ENCODE measurements at regions not wholly inside any gene's neighbourhood (a gene's known extent, or its start where the extent isn't known, plus 50 kb on each side); places are given as distances from the start of the nearest gene placed in this dataset.

- Histone ChIP-seq H3K4me3 (no peak overlapping the region), H3K9me3 (no peaks in the 10 kb centered on the region), H3K27ac (no peak overlapping the region), H3K27me3 (no peaks in the 10 kb centered on the region), H3K36me3 (no peaks in the 10 kb centered on the region), H3K4me1 (peaks cover 4 to 6% (median 5%) of the 10 kb centered on the region in 4 donors)
- no peak for TF ChIP-seq CTCF (IDR thresholded peaks at IDR 0.05)
- TF ChIP-seq EP300 (IDR thresholded peaks at IDR 0.05) = no peak
- TF ChIP-seq POLR2A (IDR thresholded peaks at IDR 0.05) = no peak
- no peak for TF ChIP-seq POLR2AphosphoS5 (IDR thresholded peaks at IDR 0.05)
- 71 to 85% methylated on average over 2 to 13 of the region's 13 CpGs for WGBS, 2 donors
- ATAC-seq (ENCODE audit: low FRiP score in 2 of 2) (peak in 1 of 2 donors; percentile 27), DNase-seq (no peak)
These were observed 74.4 kb downstream of the SERPINA3 start for GRCh38 chr14:94686511-94687160.

- Histone ChIP-seq H3K27ac (no peak overlapping the region), H3K4me1 (peaks cover 4 to 6% (median 5%) of the 10 kb centered on the region in 4 donors), H3K36me3 (no peaks in the 10 kb centered on the region), H3K27me3 (no peaks in the 10 kb centered on the region), H3K4me3 (no peak overlapping the region), H3K9me3 (no peaks in the 10 kb centered on the region)
- ATAC-seq (ENCODE audit: low FRiP score in 2 of 2) = no peak
- no peak for DNase-seq
- TF ChIP-seq CTCF (IDR thresholded peaks at IDR 0.05) (no peak), POLR2AphosphoS5 (IDR thresholded peaks at IDR 0.05) (no peak)
- 82 to 85% methylated on average over 5 to 9 of the region's 9 CpGs for WGBS, 2 donors
These were observed 73.7 kb downstream of the SERPINA3 start for GRCh38 chr14:94685681-94686485.

- DNase-seq (no peak), ATAC-seq (ENCODE audit: low FRiP score in 2 of 2) (no peak)
- Histone ChIP-seq H3K36me3 (no peaks in the 10 kb centered on the region), H3K9me3 (no peaks in the 10 kb centered on the region), H3K27ac (no peak overlapping the region), H3K27me3 (no peaks in the 10 kb centered on the region), H3K4me3 (no peak overlapping the region), H3K4me1 (peaks cover 4 to 6% (median 5%) of the 10 kb centered on the region in 4 donors)
- no peak for TF ChIP-seq POLR2A (IDR thresholded peaks at IDR 0.05)
- no peak for TF ChIP-seq POLR2AphosphoS5 (IDR thresholded peaks at IDR 0.05)
- TF ChIP-seq CTCF (IDR thresholded peaks at IDR 0.05) = no peak
- no peak for TF ChIP-seq EP300 (IDR thresholded peaks at IDR 0.05)
- 78 to 88% methylated on average over 6 to 7 of the region's 7 CpGs for WGBS, 2 donors
These were observed 73.0 kb downstream of the SERPINA3 start for GRCh38 chr14:94685166-94685581.

GRCh38 chr14:94682736-94683135 lies 70.5 kb downstream of the SERPINA3 start:
- no peak for ATAC-seq (ENCODE audit: low FRiP score in 2 of 2)
- Histone ChIP-seq H3K27me3 (no peaks in the 10 kb centered on the region), H3K36me3 (no peaks in the 10 kb centered on the region), H3K9me3 (no peaks in the 10 kb centered on the region), H3K4me1 (no peaks in the 10 kb centered on the region), H3K4me3 (no peak overlapping the region), H3K27ac (no peak overlapping the region)
- 87 to 88% methylated on average over 5 of the region's 5 CpGs for WGBS, 2 donors
- DNase-seq = no peak
- TF ChIP-seq CTCF (IDR thresholded peaks at IDR 0.05) (no peak), EP300 (IDR thresholded peaks at IDR 0.05) (no peak), POLR2A (IDR thresholded peaks at IDR 0.05) (no peak), POLR2AphosphoS5 (IDR thresholded peaks at IDR 0.05) (no peak)
